ENCODE measurements at regions not wholly inside any gene's neighbourhood (a gene's known extent, or its start where the extent isn't known, plus 50 kb on each side); places are given as distances from the start of the nearest gene placed in this dataset.

- DNase-seq, result no peak
- ATAC-seq, result no peak
These were observed 784.8 kb upstream of the ID2 start for GRCh38 chr2:7896940-7897487.

- no peak for ATAC-seq
- DNase-seq, result no peak
These were observed 782.6 kb upstream of the ID2 start for GRCh38 chr2:7899241-7899640.

GRCh38 chr2:7899923-7900322, 781.9 kb upstream of the ID2 start:
- ATAC-seq (no peak), DNase-seq (no peak)

- no peak for ATAC-seq
- no peak for DNase-seq
These were observed 781.3 kb upstream of the ID2 start for GRCh38 chr2:7900593-7900992.

GRCh38 chr2:7902251-7902765, 779.5 kb upstream of the ID2 start:
- DNase-seq (no peak), ATAC-seq (no peak)

- DNase-seq (no peak), ATAC-seq (no peak)
These were observed 777.5 kb upstream of the ID2 start for GRCh38 chr2:7904319-7904718.

GRCh38 chr2:7905756-7906155, 776.1 kb upstream of the ID2 start:
- no peak for DNase-seq
- ATAC-seq, result no peak

- ATAC-seq, result no peak
- DNase-seq, result no peak
These were observed 775.4 kb upstream of the ID2 start for GRCh38 chr2:7906431-7906830.

- DNase-seq, result no peak
- ATAC-seq, result no peak
These were observed 774.8 kb upstream of the ID2 start for GRCh38 chr2:7907041-7907440.

GRCh38 chr2:7910752-7911151, 771.1 kb upstream of the ID2 start:
- DNase-seq (no peak), ATAC-seq (no peak)

- DNase-seq (no peak), ATAC-seq (no peak)
These were observed 770.7 kb upstream of the ID2 start for GRCh38 chr2:7911196-7911595.

- DNase-seq (no peak), ATAC-seq (no peak)
These were observed 767.9 kb upstream of the ID2 start for GRCh38 chr2:7913974-7914373.

- no peak for DNase-seq
- ATAC-seq, result no peak
These were observed 766.4 kb upstream of the ID2 start for GRCh38 chr2:7915302-7916091.

GRCh38 chr2:7916670-7917069, 765.2 kb upstream of the ID2 start:
- DNase-seq (no peak), ATAC-seq (no peak)

GRCh38 chr2:7919510-7919909, 762.3 kb upstream of the ID2 start:
- no peak for ATAC-seq

GRCh38 chr2:7924023-7924762, 757.7 kb upstream of the ID2 start:
- DNase-seq, result no peak
- no peak for ATAC-seq

More at GRCh38 chr2:7919510-7919909, 762.3 kb upstream of the ID2 start:
- no peak for DNase-seq

GRCh38 chr2:7925506-7925905, 756.4 kb upstream of the ID2 start:
- DNase-seq (no peak), ATAC-seq (no peak)

- no peak for DNase-seq
- no peak for ATAC-seq
These were observed 754.2 kb upstream of the ID2 start for GRCh38 chr2:7927691-7928090.

GRCh38 chr2:7929281-7929680, 752.6 kb upstream of the ID2 start:
- no peak for ATAC-seq
- DNase-seq, result no peak

GRCh38 chr2:7930800-7931635, 750.8 kb upstream of the ID2 start:
- DNase-seq (no peak), ATAC-seq (peak; percentile 36)

GRCh38 chr2:7931808-7932207, 750.0 kb upstream of the ID2 start:
- ATAC-seq (no peak), DNase-seq (no peak)

GRCh38 chr2:7933672-7934071, 748.2 kb upstream of the ID2 start:
- DNase-seq, result no peak
- no peak for ATAC-seq
